ENCODE measurements at regions not wholly inside any gene's neighbourhood (a gene's known extent, or its start where the extent isn't known, plus 50 kb on each side); places are given as distances from the start of the nearest gene placed in this dataset.
"Not testable (repeated sequence)": the region's sequence is repeated elsewhere in the genome, so short reads cannot be mapped to it uniquely, and the experiment has no call there.

DNA sequence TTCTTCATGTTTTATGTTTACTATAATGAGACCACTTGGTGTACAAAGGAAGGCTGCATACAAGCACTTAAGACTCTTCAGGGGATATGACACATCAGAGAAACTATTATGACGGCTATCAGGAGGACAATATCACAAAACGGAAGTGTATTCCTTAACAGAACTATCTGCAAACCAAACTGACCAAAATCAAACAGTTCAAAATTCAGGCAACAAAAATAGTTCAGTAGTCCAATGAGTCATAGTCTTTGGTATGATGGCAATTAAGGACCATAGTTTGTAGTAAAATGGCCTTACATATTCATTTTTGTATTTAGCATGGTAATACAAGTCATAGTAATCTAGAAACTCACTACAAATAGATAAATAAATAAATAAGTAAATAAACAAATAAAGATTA lies 1638.7 kb upstream of the SEL1L start:
- H3K9me3 ChIP-seq (ENCODE audit: control insufficient read depth in 2 of 2, insufficient read depth in 1 of 2, low read length in 1 of 2): no peaks in the 10 kb centered on the region
- H3K4me1 ChIP-seq (ENCODE audit: control insufficient read depth in 2 of 2, insufficient read depth in 2 of 2, low read length in 2 of 2): no peaks in the 10 kb centered on the region
- no peak for DNase-seq (ENCODE audit: low read depth in 6 of 9, low spot score in 9 of 9)
- no peak overlapping the region for H3K4me3 ChIP-seq (ENCODE audit: low read length in 2 of 2)
- H3K27ac ChIP-seq (ENCODE audit: low read depth in 1 of 2, low read length in 1 of 2): no peak overlapping the region
- 97% methylated on average over 2 of the region's 2 CpGs for WGBS
- no peaks in the 10 kb centered on the region for H3K36me3 ChIP-seq (ENCODE audit: control insufficient read depth in 2 of 2, insufficient read depth in 2 of 2, low read length in 1 of 2)
- no peaks in the 10 kb centered on the region for H3K27me3 ChIP-seq (ENCODE audit: control insufficient read depth in 2 of 2, insufficient read depth in 1 of 2, low read length in 1 of 2)

DNA sequence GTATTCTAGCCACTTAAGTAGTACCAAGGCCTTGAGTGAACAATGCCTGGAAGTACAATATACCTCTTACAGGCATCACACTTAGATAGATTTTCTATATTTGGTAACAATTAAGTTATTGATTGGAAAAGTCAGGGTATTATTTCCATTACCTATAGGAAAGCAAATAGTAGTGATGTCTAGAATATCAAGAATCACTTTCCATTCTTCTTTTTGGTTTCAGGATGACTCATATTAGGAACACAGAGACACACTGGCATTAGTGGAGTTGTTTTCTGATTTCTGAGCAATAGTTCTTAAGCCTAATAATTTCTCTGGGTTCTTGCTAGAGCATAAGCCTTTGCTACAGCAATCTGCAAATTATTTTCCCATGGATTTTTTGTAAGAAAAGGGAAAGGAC lies 1640.0 kb upstream of the SEL1L start:
- no peak overlapping the region for H3K27ac ChIP-seq (ENCODE audit: low read depth in 1 of 2, low read length in 1 of 2)
- no peak overlapping the region for H3K4me3 ChIP-seq (ENCODE audit: low read length in 2 of 2)
- DNase-seq (ENCODE audit: low read depth in 6 of 9, low spot score in 9 of 9): no peak
- no peaks in the 10 kb centered on the region for H3K36me3 ChIP-seq (ENCODE audit: control insufficient read depth in 2 of 2, insufficient read depth in 2 of 2, low read length in 1 of 2)
- no peaks in the 10 kb centered on the region for H3K27me3 ChIP-seq (ENCODE audit: control insufficient read depth in 2 of 2, insufficient read depth in 1 of 2, low read length in 1 of 2)
- no peaks in the 10 kb centered on the region for H3K4me1 ChIP-seq (ENCODE audit: control insufficient read depth in 2 of 2, insufficient read depth in 2 of 2, low read length in 2 of 2)
- H3K9me3 ChIP-seq (ENCODE audit: control insufficient read depth in 2 of 2, insufficient read depth in 1 of 2, low read length in 1 of 2): no peaks in the 10 kb centered on the region

DNA sequence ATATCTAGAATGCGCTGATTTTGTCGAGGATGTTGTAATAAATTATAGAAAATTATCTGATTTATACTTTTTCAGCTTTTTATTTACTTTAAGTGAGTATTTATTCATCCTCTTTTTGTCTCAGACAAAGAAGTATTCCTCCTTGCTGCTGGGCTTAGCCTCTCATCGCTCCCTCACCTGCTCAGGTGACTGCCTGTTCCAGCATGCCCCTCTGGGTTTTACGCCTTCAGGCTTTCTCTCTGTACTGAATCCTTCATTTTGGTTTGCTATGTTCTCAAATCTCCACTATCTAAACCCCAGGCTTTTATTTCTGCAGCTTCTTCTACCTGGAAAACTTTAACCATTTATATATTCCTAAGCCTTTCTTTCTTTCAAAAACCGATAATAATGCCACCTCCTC lies 1650.9 kb upstream of the SEL1L start:
- Histone ChIP-seq H3K9me3 (ENCODE audit: control insufficient read depth in 2 of 2, insufficient read depth in 1 of 2, low read length in 1 of 2) (peaks cover 0 to 3% of the 10 kb centered on the region in 2 donors), H3K27me3 (ENCODE audit: control insufficient read depth in 2 of 2, insufficient read depth in 1 of 2, low read length in 1 of 2) (no peaks in the 10 kb centered on the region), H3K36me3 (ENCODE audit: control insufficient read depth in 2 of 2, insufficient read depth in 2 of 2, low read length in 1 of 2) (no peaks in the 10 kb centered on the region), H3K4me1 (ENCODE audit: control insufficient read depth in 2 of 2, insufficient read depth in 2 of 2, low read length in 2 of 2) (no peaks in the 10 kb centered on the region), H3K4me3 (ENCODE audit: low read length in 2 of 2) (no peak overlapping the region), H3K27ac (ENCODE audit: low read depth in 1 of 2, low read length in 1 of 2) (no peak overlapping the region)
- 91% methylated on average over 5 of the region's 5 CpGs for WGBS
- DNase-seq (ENCODE audit: low read depth in 6 of 9, low spot score in 9 of 9): no peak

DNA sequence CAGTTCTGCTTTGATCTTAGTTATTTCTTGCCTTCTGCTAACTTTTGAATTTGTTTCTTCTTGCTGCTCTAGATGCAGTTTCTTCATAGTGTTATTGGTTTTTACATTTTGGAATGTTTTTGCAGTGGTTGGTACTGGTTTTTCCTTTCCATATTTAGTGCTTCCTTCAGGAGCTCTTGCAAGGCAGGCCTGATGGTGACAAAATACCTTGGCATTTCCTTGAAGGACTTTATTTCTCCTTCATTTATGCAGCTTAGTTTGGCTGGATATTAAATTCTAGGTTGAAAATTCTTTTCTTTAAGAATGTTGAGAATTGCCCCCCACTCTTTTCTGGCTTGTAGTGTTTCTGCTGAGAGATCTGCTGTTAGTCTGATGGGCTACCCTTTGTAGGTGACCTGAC lies 1654.7 kb upstream of the SEL1L start:
- not testable (repeated sequence) for H3K27me3 ChIP-seq (ENCODE audit: control insufficient read depth in 2 of 2, insufficient read depth in 1 of 2, low read length in 1 of 2); DNase-seq (ENCODE audit: low read depth in 6 of 9, low spot score in 9 of 9); H3K9me3 ChIP-seq (ENCODE audit: control insufficient read depth in 2 of 2, insufficient read depth in 1 of 2, low read length in 1 of 2); H3K36me3 ChIP-seq (ENCODE audit: control insufficient read depth in 2 of 2, insufficient read depth in 2 of 2, low read length in 1 of 2); H3K4me1 ChIP-seq (ENCODE audit: control insufficient read depth in 2 of 2, insufficient read depth in 2 of 2, low read length in 2 of 2); H3K27ac ChIP-seq (ENCODE audit: low read depth in 1 of 2, low read length in 1 of 2); H3K4me3 ChIP-seq (ENCODE audit: low read length in 2 of 2)

DNA sequence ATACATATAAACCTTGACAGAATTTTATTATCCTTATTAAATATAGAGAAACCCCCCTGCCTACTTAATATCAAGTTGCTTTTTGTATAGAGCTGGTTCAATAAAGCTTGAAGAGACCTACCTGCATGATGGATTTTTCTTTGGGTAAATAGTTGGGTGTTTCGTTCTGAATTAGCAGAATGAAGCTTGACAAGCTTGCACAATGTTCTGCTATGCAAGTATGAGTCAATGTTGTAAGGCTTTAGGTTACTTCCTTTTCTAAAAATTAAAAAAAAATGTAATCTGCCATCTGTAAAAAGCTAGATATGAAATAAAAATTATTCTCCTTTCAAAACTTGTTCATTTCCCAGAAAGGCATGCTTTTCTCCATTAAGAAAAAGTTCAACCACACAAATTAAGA lies 1662.6 kb upstream of the SEL1L start:
- Histone ChIP-seq H3K4me3 (ENCODE audit: low read length in 2 of 2) (no peak overlapping the region), H3K36me3 (ENCODE audit: control insufficient read depth in 2 of 2, insufficient read depth in 2 of 2, low read length in 1 of 2) (no peaks in the 10 kb centered on the region), H3K27me3 (ENCODE audit: control insufficient read depth in 2 of 2, insufficient read depth in 1 of 2, low read length in 1 of 2) (no peaks in the 10 kb centered on the region), H3K4me1 (ENCODE audit: control insufficient read depth in 2 of 2, insufficient read depth in 2 of 2, low read length in 2 of 2) (no peaks in the 10 kb centered on the region), H3K27ac (ENCODE audit: low read depth in 1 of 2, low read length in 1 of 2) (no peak overlapping the region), H3K9me3 (ENCODE audit: control insufficient read depth in 2 of 2, insufficient read depth in 1 of 2, low read length in 1 of 2) (no peaks in the 10 kb centered on the region)
- WGBS: 60% methylated on average over 1 of the region's 1 CpG
- no peak for DNase-seq (ENCODE audit: low read depth in 6 of 9, low spot score in 9 of 9)

DNA sequence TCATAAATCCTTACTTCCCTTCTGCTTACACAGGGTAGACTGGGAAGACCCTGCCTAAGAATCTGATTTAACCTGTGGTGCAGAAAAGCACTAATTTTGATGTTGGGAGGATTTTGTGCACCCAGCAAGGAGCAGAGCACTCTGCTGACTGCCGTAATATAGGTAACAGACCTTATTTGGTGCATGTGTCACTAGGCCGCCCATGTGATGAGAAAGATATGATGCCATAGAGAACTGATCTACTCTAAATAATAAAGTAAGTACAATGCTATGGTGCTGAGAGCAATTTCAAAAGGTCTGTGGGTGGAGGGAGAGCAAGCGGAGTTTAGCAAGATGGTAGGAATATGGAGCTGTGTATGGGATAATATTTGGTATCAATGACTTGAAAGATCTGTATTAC lies 1663.6 kb upstream of the SEL1L start:
- Histone ChIP-seq H3K27ac (ENCODE audit: low read depth in 1 of 2, low read length in 1 of 2) (no peak overlapping the region), H3K9me3 (ENCODE audit: control insufficient read depth in 2 of 2, insufficient read depth in 1 of 2, low read length in 1 of 2) (no peaks in the 10 kb centered on the region), H3K36me3 (ENCODE audit: control insufficient read depth in 2 of 2, insufficient read depth in 2 of 2, low read length in 1 of 2) (no peaks in the 10 kb centered on the region), H3K4me1 (ENCODE audit: control insufficient read depth in 2 of 2, insufficient read depth in 2 of 2, low read length in 2 of 2) (no peaks in the 10 kb centered on the region), H3K4me3 (ENCODE audit: low read length in 2 of 2) (no peak overlapping the region), H3K27me3 (ENCODE audit: control insufficient read depth in 2 of 2, insufficient read depth in 1 of 2, low read length in 1 of 2) (no peaks in the 10 kb centered on the region)
- no peak for DNase-seq (ENCODE audit: low read depth in 6 of 9, low spot score in 9 of 9)
- 66% methylated on average over 3 of the region's 3 CpGs for WGBS

DNA sequence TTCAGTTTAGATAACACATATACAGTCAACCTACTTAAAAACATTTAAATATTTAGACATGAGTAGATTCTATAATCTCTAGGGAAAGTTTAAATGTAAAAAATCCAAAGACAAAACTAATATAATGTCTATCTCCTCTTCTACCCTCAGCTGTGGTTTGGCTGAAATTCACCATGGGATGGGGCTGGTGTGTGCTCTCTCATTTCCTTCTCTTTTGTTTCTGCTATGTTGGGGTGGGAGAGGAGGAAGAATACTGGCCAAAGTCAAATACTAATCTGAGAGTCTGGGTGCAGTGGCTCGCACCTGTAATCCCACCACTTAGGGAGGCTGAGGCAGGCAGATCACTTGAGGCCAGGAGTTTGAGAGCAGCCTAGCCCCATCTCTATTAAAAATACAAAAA lies 1673.9 kb upstream of the SEL1L start:
- H3K36me3 ChIP-seq (ENCODE audit: control insufficient read depth in 2 of 2, insufficient read depth in 2 of 2, low read length in 1 of 2): no peaks in the 10 kb centered on the region
- no peaks in the 10 kb centered on the region for H3K27me3 ChIP-seq (ENCODE audit: control insufficient read depth in 2 of 2, insufficient read depth in 1 of 2, low read length in 1 of 2)
- no peaks in the 10 kb centered on the region for H3K9me3 ChIP-seq (ENCODE audit: control insufficient read depth in 2 of 2, insufficient read depth in 1 of 2, low read length in 1 of 2)
- no peak for DNase-seq (ENCODE audit: low read depth in 6 of 9, low spot score in 9 of 9)
- 90% methylated on average over 1 of the region's 1 CpG for WGBS
- H3K4me3 ChIP-seq (ENCODE audit: low read length in 2 of 2): no peak overlapping the region
- H3K27ac ChIP-seq (ENCODE audit: low read depth in 1 of 2, low read length in 1 of 2): no peak overlapping the region
- H3K4me1 ChIP-seq (ENCODE audit: control insufficient read depth in 2 of 2, insufficient read depth in 2 of 2, low read length in 2 of 2): no peaks in the 10 kb centered on the region

DNA sequence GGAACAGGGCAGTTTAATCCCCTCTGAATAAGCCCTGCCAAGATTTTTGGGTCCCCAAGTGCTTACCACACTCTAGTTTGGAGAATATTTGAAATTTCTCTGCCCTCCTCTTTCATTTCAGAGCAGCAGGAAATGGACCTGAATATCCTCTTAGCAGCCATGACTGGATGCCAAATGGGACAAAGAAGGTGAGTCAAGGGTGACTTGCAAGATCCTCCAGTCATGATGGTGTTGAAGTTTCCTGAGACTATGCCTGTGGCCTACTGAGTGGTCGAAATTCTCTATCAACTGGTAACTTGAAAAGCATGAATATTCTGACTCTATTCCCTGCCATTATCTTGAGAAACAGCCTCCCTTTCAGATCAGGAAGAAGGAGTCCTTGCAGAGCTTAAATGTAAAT lies 1674.7 kb upstream of the SEL1L start:
- Histone ChIP-seq H3K27ac (ENCODE audit: low read depth in 1 of 2, low read length in 1 of 2) (no peak overlapping the region), H3K27me3 (ENCODE audit: control insufficient read depth in 2 of 2, insufficient read depth in 1 of 2, low read length in 1 of 2) (no peaks in the 10 kb centered on the region), H3K4me3 (ENCODE audit: low read length in 2 of 2) (no peak overlapping the region), H3K9me3 (ENCODE audit: control insufficient read depth in 2 of 2, insufficient read depth in 1 of 2, low read length in 1 of 2) (no peaks in the 10 kb centered on the region), H3K36me3 (ENCODE audit: control insufficient read depth in 2 of 2, insufficient read depth in 2 of 2, low read length in 1 of 2) (no peaks in the 10 kb centered on the region), H3K4me1 (ENCODE audit: control insufficient read depth in 2 of 2, insufficient read depth in 2 of 2, low read length in 2 of 2) (no peaks in the 10 kb centered on the region)
- WGBS: 81% methylated on average over 1 of the region's 1 CpG
- no peak for DNase-seq (ENCODE audit: low read depth in 6 of 9, low spot score in 9 of 9)

DNA sequence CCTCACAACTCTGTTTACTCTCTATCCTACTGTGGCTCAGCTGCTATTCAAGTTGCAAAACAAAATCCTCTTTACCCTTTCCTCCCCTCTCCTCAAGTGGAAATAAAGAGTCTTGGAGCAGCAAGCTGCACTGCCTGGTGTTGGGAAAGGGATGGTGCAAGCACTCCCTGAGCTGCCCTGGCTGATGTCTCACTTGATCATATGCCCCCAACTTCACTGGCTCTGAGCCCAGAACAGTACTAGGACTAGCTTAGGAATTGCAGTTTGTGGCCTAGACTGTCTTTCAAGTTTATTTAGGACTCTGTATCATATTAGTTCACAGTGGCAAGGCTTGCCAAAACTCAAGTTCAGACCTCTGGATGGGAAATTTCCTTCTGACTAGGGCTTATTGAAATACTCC lies 1683.8 kb upstream of the SEL1L start:
- peaks cover 0 to 7% of the 10 kb centered on the region in 2 donors for H3K9me3 ChIP-seq (ENCODE audit: control insufficient read depth in 2 of 2, insufficient read depth in 1 of 2, low read length in 1 of 2)
- DNase-seq (ENCODE audit: low read depth in 6 of 9, low spot score in 9 of 9): no peak
- H3K27me3 ChIP-seq (ENCODE audit: control insufficient read depth in 2 of 2, insufficient read depth in 1 of 2, low read length in 1 of 2): no peaks in the 10 kb centered on the region
- H3K4me3 ChIP-seq (ENCODE audit: low read length in 2 of 2): no peak overlapping the region
- no peaks in the 10 kb centered on the region for H3K4me1 ChIP-seq (ENCODE audit: control insufficient read depth in 2 of 2, insufficient read depth in 2 of 2, low read length in 2 of 2)
- no peak overlapping the region for H3K27ac ChIP-seq (ENCODE audit: low read depth in 1 of 2, low read length in 1 of 2)
- H3K36me3 ChIP-seq (ENCODE audit: control insufficient read depth in 2 of 2, insufficient read depth in 2 of 2, low read length in 1 of 2): no peaks in the 10 kb centered on the region

DNA sequence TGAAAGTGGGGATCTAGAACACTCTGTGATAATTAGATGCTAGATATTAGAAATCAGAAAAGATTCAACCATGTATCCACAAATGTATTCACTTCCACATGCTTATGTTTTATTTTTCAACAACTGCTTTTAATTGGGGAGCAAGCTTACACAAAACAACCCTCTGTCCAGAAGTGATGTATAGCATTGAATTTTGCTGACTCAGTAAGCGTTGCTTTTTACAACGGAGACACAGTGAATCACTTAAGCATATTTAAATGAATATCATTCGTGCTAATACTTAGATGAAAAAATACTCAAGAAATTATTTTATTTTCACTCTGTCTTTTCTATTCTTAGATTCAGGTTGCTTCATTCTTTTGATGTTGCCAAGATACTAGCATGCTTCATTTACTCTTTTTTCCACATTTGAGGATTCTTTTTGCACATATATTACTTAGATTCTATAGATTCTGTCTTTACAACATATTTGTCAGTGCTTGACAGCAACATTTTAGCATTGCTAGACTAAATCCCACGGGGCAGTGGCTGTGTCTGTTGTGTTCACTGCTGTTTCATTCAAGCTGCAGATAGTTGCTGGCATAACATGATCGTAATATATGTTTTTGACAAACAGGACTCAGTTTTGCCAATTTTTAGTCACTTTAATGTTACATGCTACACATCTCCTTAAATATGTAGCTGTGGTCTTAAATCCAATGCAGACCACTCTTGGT lies 1714.4 kb upstream of the SEL1L start:
- H3K9me3 ChIP-seq (ENCODE audit: control insufficient read depth in 2 of 2, insufficient read depth in 1 of 2, low read length in 1 of 2): peaks cover 0 to 9% of the 10 kb centered on the region in 2 donors
- no peaks in the 10 kb centered on the region for H3K4me1 ChIP-seq (ENCODE audit: control insufficient read depth in 2 of 2, insufficient read depth in 2 of 2, low read length in 2 of 2)
- WGBS: 80% methylated on average over 5 of the region's 5 CpGs

More for the DNA sequence above, 1714.4 kb upstream of the SEL1L start:
- no peaks in the 10 kb centered on the region for H3K36me3 ChIP-seq (ENCODE audit: control insufficient read depth in 2 of 2, insufficient read depth in 2 of 2, low read length in 1 of 2)
- DNase-seq (ENCODE audit: low read depth in 6 of 9, low spot score in 9 of 9): no peak
- H3K27ac ChIP-seq (ENCODE audit: low read depth in 1 of 2, low read length in 1 of 2): no peak overlapping the region
- H3K4me3 ChIP-seq (ENCODE audit: low read length in 2 of 2): no peak overlapping the region
- H3K27me3 ChIP-seq (ENCODE audit: control insufficient read depth in 2 of 2, insufficient read depth in 1 of 2, low read length in 1 of 2): no peaks in the 10 kb centered on the region

All from thymus (tissue), 11 donors.